Testis (tissue), 2 donors: ENCODE measurements at regions not wholly inside any gene's neighbourhood (a gene's known extent, or its start where the extent isn't known, plus 50 kb on each side); places are given as distances from the start of the nearest gene placed in this dataset.

ENCODE experiments used
- POLR2A ChIP-seq: fragments of 450-650 bp; IDR thresholded peaks from one replicate; pipeline ENCODE4 v1.6.1; 2017; ENCODE audit warnings: antibody characterized with exemption, mild to moderate bottlenecking, moderate library complexity
- TF ChIP-seq, protein P1 (sequence below), 3 experiments: fragments of 450-650 bp in 2 of 3; fragments of 200-600 bp in 1 of 3; sonication (generic) in 1 of 3; IDR thresholded peaks; one replicate each; pipeline ENCODE4 v1.5.1; 2016 to 2019; ENCODE audit warnings: antibody characterized with exemption in 3 of 3, mild to moderate bottlenecking in 2 of 3, moderate library complexity in 1 of 3

DNA sequence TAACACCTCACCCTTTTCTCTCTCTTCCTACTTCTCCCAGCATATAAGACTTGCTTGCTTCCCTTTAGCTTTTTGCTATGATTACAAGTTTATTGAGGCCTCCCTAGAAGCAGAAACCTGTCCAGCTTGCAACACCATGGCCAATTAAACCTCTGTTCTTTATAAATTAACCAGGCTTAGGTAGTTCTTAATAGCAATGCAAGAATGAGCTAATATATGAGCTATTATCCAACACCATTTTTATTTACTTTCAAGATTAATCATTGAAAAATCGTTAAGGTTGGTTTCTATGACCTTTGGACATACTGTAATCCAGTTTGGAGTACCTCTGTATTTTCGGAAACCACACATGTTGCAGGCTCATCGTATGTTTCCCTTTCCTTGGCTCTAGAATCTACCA, 643.1 kb downstream of the ZPLD1 start:
- TF ChIP-seq, protein P1, sequence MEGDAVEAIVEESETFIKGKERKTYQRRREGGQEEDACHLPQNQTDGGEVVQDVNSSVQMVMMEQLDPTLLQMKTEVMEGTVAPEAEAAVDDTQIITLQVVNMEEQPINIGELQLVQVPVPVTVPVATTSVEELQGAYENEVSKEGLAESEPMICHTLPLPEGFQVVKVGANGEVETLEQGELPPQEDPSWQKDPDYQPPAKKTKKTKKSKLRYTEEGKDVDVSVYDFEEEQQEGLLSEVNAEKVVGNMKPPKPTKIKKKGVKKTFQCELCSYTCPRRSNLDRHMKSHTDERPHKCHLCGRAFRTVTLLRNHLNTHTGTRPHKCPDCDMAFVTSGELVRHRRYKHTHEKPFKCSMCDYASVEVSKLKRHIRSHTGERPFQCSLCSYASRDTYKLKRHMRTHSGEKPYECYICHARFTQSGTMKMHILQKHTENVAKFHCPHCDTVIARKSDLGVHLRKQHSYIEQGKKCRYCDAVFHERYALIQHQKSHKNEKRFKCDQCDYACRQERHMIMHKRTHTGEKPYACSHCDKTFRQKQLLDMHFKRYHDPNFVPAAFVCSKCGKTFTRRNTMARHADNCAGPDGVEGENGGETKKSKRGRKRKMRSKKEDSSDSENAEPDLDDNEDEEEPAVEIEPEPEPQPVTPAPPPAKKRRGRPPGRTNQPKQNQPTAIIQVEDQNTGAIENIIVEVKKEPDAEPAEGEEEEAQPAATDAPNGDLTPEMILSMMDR (IDR thresholded peaks at IDR 0.05) = no peak
- TF ChIP-seq POLR2A = no peak
